MM.1S (cell line): ENCODE measurements at regions not wholly inside any gene's neighbourhood (a gene's known extent, or its start where the extent isn't known, plus 50 kb on each side); places are given as distances from the start of the nearest gene placed in this dataset.
"Not testable (repeated sequence)": the region's sequence is repeated elsewhere in the genome, so short reads cannot be mapped to it uniquely, and the experiment has no call there.

Experiments
- DNase-seq: peaks from one replicate; pipeline ENCODE4 v3.0.0-alpha.2; 2015
- H2AFZ ChIP-seq: fragments of 300-600 bp; sonication (generic); 2 replicates; pipeline ENCODE4 v1.6.0; 2016; ENCODE audit warnings: antibody characterized with exemption, low read length
- H3F3A ChIP-seq: fragments of 300-600 bp; sonication (generic); 2 replicates; pipeline ENCODE4 v1.6.1; 2016; ENCODE audit warnings: mild to moderate bottlenecking, antibody characterized with exemption, low read length, moderate library complexity, mixed read lengths; ENCODE audit not compliant: insufficient read depth
- H3K27ac ChIP-seq: fragments of 300-600 bp; sonication (generic); 2 replicates; pipeline ENCODE4 v1.5.1; 2016; ENCODE audit warnings: mild to moderate bottlenecking, low read length
- H3K27me3 ChIP-seq: fragments of 300-600 bp; sonication (generic); replicated peaks from 2 replicates; pipeline ENCODE4 v1.6.0; 2016; ENCODE audit warnings: low read length; ENCODE audit not compliant: insufficient read depth
- H3K36me3 ChIP-seq: fragments of 300-600 bp; sonication (generic); replicated peaks from 2 replicates; pipeline ENCODE4 v1.6.1; 2016; ENCODE audit warnings: mild to moderate bottlenecking, low read length, mixed read lengths; ENCODE audit not compliant: insufficient read depth
- H3K4me1 ChIP-seq: fragments of 300-600 bp; sonication (generic); 2 replicates; pipeline ENCODE4 v1.6.1; 2016; ENCODE audit warnings: low read length, mixed read lengths
- H3K4me2 ChIP-seq: fragments of 300-600 bp; sonication (generic); 2 replicates; pipeline ENCODE4 v1.6.0; 2016; ENCODE audit warnings: low read depth, low read length
- H3K4me3 ChIP-seq: fragments of 300-600 bp; sonication (generic); 2 replicates; pipeline ENCODE4 v1.5.1; 2016; ENCODE audit warnings: low read length, mixed read lengths
- H3K79me2 ChIP-seq: fragments of 300-600 bp; sonication (generic); 2 replicates; pipeline ENCODE4 v1.6.1; 2016; ENCODE audit warnings: mixed run types, low read length, mixed read lengths
- H3K9ac ChIP-seq: fragments of 300-600 bp; sonication (generic); 2 replicates; pipeline ENCODE4 v1.6.1; 2016; ENCODE audit warnings: low read length, mixed read lengths
- H3K9me2 ChIP-seq: fragments of 300-600 bp; sonication (generic); replicated peaks from 2 replicates; pipeline ENCODE4 v1.6.1; 2016; ENCODE audit warnings: mild to moderate bottlenecking, low read length, mixed read lengths; ENCODE audit not compliant: insufficient read depth
- H3K9me3 ChIP-seq: fragments of 300-600 bp; sonication (generic); replicated peaks from 2 replicates; pipeline ENCODE4 v1.6.1; 2016; ENCODE audit warnings: mild to moderate bottlenecking, low read length, mixed read lengths; ENCODE audit not compliant: insufficient read depth
- H4K20me1 ChIP-seq: fragments of 300-600 bp; sonication (generic); 2 replicates; pipeline ENCODE4 v1.6.1; 2016; ENCODE audit warnings: mild to moderate bottlenecking, low read length, moderate library complexity, mixed read lengths; ENCODE audit not compliant: insufficient read depth
- EZH2 ChIP-seq: fragments of 300-600 bp; sonication (generic); optimal IDR thresholded peaks from 2 replicates; pipeline ENCODE3; 2017; ENCODE audit warnings: low read depth, mild to moderate bottlenecking, antibody characterized with exemption, low read length, mixed read lengths
- EZH2phosphoT487 ChIP-seq: fragments of 300-600 bp; sonication (generic); IDR thresholded peaks from 2 replicates; pipeline ENCODE4 v1.6.1; 2018; ENCODE audit warnings: antibody characterized with exemption, low read length
- TF ChIP-seq, protein P1 (sequence below): fragments of 300-600 bp; sonication (generic); IDR thresholded peaks from 2 replicates; pipeline ENCODE4 v1.5.1; 2016; ENCODE audit warnings: antibody characterized with exemption, low read length, mixed read lengths

DNA sequence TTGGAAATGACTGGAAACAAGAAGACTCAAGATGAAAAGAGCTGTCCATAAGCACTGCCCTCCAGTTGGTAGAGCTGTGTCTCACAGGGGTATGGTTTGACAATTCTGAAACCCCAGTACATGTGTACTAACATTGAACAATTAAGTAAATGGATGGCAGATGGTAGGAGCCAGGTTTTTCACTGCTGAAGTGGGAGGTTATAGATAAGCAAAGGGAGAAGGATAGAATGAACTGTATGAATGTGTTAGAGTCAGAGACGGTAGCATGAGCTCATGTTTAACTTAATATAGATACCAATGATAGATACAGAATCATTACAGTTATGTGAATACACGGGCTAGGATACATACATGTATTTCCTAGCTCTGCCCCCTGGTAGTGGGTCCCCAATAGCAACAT is 95.0 kb upstream of the SIRPA start:
- H3K9me2 ChIP-seq = no peaks in the 10 kb centered on the region
- no peak for DNase-seq
- TF ChIP-seq EZH2phosphoT487 = no peak
- no peak for TF ChIP-seq EZH2
- TF ChIP-seq, protein P1, sequence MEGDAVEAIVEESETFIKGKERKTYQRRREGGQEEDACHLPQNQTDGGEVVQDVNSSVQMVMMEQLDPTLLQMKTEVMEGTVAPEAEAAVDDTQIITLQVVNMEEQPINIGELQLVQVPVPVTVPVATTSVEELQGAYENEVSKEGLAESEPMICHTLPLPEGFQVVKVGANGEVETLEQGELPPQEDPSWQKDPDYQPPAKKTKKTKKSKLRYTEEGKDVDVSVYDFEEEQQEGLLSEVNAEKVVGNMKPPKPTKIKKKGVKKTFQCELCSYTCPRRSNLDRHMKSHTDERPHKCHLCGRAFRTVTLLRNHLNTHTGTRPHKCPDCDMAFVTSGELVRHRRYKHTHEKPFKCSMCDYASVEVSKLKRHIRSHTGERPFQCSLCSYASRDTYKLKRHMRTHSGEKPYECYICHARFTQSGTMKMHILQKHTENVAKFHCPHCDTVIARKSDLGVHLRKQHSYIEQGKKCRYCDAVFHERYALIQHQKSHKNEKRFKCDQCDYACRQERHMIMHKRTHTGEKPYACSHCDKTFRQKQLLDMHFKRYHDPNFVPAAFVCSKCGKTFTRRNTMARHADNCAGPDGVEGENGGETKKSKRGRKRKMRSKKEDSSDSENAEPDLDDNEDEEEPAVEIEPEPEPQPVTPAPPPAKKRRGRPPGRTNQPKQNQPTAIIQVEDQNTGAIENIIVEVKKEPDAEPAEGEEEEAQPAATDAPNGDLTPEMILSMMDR = no peak
- no peaks in the 10 kb centered on the region for H3K79me2 ChIP-seq
- peaks cover 3% of the 10 kb centered on the region; the same call in 1 of the 2 replicates for H3K27me3 ChIP-seq
- H3K4me1 ChIP-seq = peaks cover 18% of the 10 kb centered on the region
- no peaks in the 10 kb centered on the region for H3K9me3 ChIP-seq
- peaks cover 11% of the 10 kb centered on the region; the same call in 1 of the 2 replicates for H3F3A ChIP-seq
- no peak overlapping the region for H3K4me2 ChIP-seq
- no peaks in the 10 kb centered on the region for H4K20me1 ChIP-seq
- H3K9ac ChIP-seq = no peak overlapping the region
- no peak overlapping the region for H3K4me3 ChIP-seq
- H2AFZ ChIP-seq = no peak overlapping the region
- H3K27ac ChIP-seq = no peak overlapping the region
- no peaks in the 10 kb centered on the region for H3K36me3 ChIP-seq

DNA sequence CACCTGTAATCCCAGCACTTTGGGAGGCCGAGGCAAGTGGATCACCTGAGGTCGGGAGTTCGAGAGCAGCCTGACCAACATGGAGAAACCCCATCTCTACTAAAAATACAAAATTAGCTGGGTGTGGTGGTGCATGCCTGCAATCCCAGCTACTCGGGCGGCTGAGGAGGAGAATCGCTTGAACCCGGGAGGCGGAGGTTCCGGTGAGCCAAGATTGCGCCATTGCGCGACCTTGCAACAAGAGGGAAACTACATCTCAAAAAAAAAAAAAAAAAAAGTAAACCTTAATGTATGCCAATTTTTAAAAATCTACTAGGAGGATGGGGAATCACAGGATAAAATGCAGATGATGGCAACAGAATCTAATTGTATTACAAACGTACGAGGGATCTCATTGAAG is 95.5 kb upstream of the SIRPA start:
- not testable (repeated sequence) for H3K4me2 ChIP-seq, H3K4me3 ChIP-seq, H3K27ac ChIP-seq, H3K9me3 ChIP-seq, H4K20me1 ChIP-seq, H3K27me3 ChIP-seq, H3K36me3 ChIP-seq, H3K9me2 ChIP-seq, H3K9ac ChIP-seq, DNase-seq, H3K79me2 ChIP-seq, H2AFZ ChIP-seq
- H3K4me1 ChIP-seq = peaks cover 18% of the 10 kb centered on the region
- peaks cover 11% of the 10 kb centered on the region; the same call in 1 of the 2 replicates for H3F3A ChIP-seq

DNA sequence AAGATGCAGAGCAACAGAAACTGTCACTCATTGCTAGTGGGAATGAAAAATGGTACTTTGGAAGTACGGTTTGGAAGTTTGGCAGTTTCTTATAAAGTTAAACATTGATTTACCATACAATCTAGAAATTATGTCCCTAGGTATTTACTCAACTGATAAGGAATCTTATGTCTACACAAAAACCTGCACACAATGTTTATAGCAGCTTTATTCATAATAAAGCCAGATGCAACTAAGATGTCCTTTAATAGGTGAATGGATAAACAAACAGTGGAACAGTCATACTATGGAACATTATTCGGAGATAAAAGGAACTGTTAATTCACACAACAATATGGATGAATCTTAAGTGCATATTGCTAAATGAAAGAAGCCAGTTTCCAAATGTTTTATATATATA is 96.2 kb upstream of the SIRPA start:
- H3K4me2 ChIP-seq = no peak overlapping the region
- H3F3A ChIP-seq = peaks cover 11% of the 10 kb centered on the region; the same call in 1 of the 2 replicates
- H3K27me3 ChIP-seq = peaks cover 1% of the 10 kb centered on the region; the same call in 1 of the 2 replicates

DNA sequence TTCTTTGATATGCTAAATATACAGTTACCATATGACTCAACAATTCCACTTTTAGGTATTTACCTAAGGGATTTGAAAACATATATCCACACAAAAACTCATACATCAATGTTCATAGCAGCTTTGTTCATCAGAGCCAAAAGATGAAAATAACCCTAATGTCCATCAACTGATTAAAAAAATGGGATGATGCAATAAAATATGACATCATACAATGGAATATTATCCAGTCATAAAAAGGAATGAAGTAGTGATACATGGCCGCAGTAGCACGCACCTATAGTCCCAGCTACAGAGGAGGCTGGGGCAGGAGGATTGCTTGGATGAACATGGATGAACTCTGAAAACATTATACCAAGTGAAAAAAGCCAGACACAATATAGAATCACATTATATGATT is 101.4 kb upstream of the SIRPA start:
- Histone ChIP-seq H3K27ac (no peak overlapping the region), H3K27me3 (no peaks in the 10 kb centered on the region), H3F3A (no peaks in the 10 kb centered on the region), H2AFZ (no peak overlapping the region), H3K4me1 (no peaks in the 10 kb centered on the region), H3K4me3 (no peak overlapping the region), H4K20me1 (no peaks in the 10 kb centered on the region), H3K9me2 (no peaks in the 10 kb centered on the region), H3K4me2 (no peak overlapping the region), H3K79me2 (no peaks in the 10 kb centered on the region), H3K9me3 (no peaks in the 10 kb centered on the region), H3K36me3 (no peaks in the 10 kb centered on the region), H3K9ac (no peak overlapping the region)
- no peak for DNase-seq
- TF ChIP-seq EZH2 (no peak), EZH2phosphoT487 (no peak)

More for the DNA sequence above, 96.2 kb upstream of the SIRPA start:
- Histone ChIP-seq H4K20me1 (no peaks in the 10 kb centered on the region), H3K36me3 (no peaks in the 10 kb centered on the region), H3K4me1 (peaks cover 18% of the 10 kb centered on the region), H3K9me2 (no peaks in the 10 kb centered on the region), H2AFZ (no peak overlapping the region), H3K4me3 (no peak overlapping the region), H3K9me3 (no peaks in the 10 kb centered on the region), H3K27ac (no peak overlapping the region), H3K9ac (no peak overlapping the region), H3K79me2 (no peaks in the 10 kb centered on the region)
- no peak for DNase-seq
- TF ChIP-seq EZH2 (no peak), EZH2phosphoT487 (no peak)
- TF ChIP-seq, protein P1 = no peak
